GM21717 (cell line): ENCODE measurements at regions not wholly inside any gene's neighbourhood (a gene's known extent, or its start where the extent isn't known, plus 50 kb on each side); places are given as distances from the start of the nearest gene placed in this dataset.
"Not testable (repeated sequence)": the region's sequence is repeated elsewhere in the genome, so short reads cannot be mapped to it uniquely, and the experiment has no call there.

ENCODE experiments used
- ATAC-seq: cut with Tn5 transposase; IDR thresholded peaks from one replicate; pipeline ENCODE4 v1.9.1; 2021; ENCODE audit warnings: mild to moderate bottlenecking, moderate library complexity; ENCODE audit not compliant: unreplicated experiment

DNA sequence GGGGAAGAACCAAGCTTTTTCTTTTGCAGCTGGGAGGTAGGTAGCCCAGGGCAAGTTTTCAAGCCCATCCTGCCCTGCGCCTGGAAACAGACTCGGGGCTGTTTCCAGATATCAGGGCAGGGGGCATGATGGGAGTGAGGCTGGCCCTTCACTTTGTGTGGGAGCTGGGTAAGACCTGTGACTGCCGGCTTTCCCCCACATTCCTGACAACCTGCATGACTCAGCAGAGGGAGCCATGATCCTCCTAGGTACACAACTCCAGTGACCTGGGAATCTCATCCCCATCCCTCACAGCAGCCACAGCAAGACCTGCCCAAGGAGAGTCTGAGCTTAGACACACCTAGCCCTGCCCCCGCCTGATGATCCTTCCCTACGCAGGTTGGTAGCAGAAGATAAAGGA, 280.8 kb downstream of the SOX4 start:
- no peak for ATAC-seq

DNA sequence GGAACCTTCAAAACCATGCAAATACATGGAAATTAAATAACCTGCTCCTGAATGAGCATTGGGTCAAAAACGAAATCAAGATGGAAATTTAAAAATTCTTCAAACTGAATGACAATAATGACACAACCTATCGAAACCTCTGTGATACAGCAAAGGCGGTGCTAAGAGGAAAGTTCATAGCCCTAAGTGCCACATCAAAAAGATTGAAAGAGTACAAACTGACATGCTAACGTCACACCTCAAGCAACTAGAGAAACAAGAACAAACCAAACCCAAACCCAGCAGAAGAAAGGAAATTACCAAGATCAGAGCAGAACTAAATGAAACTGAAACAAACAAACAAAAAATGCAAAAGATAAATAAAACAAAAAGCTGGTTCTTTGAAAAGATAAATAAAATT, 283.5 kb downstream of the SOX4 start:
- ATAC-seq, result not testable (repeated sequence)

DNA sequence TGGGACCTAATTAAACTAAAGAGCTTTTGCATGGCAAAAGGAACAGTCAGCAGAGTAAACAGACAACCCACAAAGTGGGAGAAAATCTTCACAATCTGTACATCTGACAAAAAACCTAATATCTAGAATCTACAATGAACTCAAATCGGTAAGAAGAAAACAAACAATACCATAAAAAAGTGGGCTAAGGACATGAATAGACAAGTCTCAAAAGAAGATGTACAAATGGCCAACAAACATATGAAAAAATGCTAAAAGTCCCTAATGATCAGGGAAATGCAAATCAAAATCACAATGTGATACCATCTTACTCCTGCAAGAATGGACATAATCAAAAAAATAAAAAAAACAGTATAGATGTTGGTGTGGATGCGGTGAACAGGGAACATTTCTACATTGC, 286.7 kb downstream of the SOX4 start:
- not testable (repeated sequence) for ATAC-seq

DNA sequence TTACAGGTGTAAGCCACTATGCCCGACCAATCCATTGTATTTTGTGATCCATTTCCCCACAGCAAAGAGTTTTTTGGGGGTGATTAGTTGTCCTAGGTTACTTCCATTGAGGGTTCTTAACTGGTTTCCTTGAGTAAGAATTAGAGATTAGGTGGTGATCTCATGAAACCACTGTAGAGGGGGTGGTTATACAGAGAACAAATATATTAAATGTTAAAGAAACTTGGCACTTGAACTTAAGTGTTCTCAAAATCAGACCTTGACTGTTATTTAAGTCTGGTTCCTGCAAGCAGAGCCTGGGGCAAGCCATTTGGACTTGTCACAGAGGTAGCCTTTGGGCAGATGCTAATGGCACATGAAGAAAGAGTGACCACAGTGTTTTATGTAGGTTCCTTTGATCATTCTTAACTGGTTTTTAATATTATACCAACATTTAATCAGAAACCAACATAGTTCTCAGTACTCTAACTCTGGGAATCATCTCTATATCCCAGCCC, 288.5 kb downstream of the SOX4 start:
- ATAC-seq, result no peak

DNA sequence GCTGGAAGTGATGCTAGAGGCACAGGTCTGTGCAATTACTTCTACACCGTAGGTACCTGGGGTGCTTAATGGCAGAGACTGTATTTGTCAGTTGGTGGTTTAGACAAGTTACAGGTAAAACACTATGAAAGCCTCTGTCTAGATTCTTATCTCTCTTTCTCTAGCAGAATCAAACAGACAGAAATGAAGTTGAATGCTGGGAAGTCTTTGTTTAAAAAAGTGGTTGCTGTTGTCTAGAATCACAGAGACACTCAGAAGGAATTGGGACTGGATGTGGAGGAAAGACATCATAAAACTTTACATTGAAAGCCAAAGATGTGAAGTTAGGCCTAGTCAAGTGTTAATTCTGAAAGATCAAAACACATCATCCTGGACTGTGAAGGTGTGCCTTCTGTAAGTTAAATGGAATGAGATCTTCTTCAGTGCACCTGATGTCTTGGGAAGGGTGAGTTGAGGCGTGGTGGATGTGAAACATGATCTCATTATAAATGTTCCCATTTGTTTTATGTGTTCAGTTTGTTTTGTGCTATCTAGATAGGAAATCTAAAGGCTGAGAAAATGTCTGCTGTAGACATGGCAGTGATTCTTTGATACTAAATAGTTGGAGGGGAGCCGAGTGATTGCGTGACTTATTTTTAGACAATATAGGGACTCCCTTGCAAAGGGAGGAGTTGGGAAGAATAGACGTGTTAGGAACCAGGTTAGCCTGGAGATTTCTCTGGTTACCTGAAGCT, 290.2 kb downstream of the SOX4 start:
- no peak for ATAC-seq

DNA sequence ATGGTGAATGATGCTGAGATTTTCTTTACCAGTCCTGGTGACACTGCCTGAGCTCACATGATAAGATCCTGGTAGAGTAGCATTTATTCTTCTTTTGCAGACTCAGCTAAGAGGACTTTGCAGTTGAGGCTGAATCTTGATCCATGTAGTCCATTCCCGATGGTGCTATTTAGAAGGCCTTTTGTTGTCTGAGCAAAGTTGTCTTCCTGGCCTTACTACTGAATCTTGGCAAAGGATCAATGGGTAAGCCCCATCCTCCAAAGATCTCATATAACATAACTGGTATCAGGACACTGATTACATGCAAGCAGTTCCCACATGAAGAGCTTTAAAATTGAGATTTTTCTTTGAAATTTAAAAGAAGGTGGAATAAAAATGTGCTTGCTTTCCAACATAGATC, 291.6 kb downstream of the SOX4 start:
- ATAC-seq, result no peak

DNA sequence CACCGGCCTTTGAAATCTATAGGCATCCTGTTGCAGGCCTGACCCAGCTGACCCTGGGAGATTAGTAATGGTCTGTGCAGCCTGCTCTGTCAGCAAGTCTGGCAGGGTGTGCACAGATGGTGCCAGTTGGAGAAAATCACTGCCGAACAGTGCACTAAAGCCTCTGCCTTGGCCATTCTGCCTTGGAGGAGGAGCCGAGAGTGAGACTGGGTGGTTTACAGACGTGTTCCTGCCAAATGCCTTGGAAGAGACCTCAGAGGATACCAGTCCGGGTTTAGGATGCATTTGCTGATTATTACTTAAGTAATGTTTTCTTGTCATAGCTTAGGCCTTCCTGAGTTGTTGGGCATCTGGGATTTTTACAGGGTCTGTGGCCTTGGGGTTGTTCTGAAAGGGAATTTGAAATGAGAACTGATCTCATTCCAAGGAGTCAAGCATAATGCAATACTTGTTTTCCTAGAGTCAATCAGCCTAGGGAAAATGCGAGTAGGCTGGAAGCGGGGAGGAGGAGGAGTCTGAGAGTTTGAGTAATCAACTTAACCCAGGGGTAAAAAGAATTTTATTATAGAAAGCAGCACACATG, 292.1 kb downstream of the SOX4 start:
- ATAC-seq, result no peak

DNA sequence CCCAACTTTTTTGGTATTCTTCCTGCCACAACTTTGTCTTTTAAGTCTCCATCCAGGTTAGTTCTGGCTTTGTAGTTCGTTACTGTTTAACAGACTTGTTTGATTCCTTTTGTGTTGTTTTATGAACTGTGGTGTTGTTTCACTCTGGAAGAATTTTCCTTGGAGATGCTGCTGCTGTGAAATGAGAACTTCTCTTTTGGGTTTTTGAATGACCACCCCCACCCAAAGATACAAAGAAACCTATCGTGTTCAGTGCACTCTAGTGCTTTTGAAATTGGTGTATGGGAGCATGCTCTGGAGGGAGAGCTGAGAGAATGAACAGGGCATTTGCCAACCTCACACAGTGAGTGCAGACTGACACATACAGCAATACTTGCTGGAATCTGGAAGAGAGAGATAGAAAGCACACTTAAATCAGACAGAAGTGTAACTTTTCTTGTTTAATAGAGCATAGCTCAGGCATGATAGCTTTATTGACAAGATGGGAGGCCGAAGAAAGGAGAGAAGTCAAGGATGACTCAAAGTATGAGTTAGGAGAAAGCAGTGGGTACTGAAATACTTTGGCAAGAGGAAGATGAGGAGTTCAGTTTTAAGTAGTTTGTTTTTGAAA, 293.1 kb downstream of the SOX4 start:
- no peak for ATAC-seq

DNA sequence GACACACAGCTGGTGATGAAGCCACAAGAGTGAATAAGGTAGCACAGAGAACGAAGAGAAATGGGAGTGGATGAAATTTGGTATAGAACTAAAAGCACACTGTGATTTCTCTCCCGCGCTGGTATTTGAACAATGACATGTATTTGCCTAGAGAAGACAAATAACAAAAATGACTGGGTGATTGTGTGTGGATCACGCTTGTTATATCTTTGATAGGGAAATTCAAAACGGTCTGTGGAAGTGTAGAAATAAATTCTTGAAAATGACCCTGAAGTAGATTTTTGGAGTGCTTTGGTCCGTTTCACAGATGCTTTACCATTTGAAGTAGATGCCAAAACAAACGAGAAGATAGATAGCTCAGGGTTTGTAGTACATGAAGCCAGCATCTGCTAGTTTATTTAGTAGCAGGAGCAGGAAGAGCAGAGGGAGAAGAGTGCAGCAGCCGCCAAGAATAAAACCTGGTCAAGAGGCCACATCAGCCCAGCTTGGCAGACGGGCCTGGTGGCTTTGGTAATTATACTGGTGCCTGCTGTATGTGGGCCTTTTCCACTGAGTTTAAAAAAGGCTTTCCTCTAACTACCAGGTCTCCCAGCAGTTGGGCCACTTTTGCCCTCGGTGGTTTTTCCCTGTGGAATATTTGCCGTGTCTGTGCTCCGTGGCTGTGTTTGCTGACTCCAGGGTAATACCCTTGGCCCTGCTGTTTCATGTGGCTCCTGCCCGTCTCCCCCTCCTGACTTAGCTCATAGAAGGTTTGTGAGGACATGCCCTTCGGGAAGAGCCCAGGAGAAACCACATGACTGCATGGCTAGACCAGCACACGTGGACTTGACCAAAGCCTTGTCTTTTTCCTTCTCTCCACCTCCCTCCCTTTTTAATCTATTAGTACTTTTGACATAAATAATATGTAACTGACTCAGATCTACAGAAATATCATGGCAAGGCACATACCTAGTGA, 294.0 kb downstream of the SOX4 start:
- no peak for ATAC-seq

DNA sequence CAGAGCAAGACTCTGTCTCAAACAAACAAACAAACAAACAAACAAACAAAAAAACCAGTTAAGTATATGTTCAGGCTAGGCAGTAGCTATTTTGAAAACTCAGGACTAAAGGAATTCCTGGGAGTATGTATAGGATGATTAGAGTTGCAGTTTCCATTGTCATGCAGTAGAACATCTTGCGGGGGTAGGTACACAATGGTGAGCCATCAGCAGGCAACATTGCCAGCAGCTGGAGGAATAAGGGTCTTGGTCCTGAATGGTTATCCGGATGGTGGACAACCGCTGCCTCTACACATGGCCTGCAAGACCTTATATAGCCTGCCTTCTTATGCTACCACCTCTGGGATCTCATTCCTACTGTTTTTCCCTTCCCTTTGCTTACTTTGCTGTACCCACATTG, 297.5 kb downstream of the SOX4 start:
- ATAC-seq, result no peak

DNA sequence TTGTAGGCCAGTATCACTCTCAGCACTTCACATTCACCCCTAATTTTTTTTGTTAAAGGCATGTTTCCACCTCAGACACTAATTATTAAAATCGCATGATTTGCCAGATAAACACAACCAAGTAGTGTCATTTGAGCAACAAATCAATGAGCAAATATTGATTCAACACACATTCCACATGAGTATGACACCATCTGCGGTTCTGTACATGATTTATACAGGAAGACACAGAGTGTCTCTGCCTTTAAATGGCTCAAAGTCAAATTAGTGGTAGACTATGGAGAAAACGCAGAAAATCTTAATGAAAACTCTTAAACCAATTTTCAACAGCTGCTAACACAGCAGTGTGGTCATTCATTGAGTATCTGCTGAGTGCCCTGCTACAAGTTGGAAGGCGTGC, 300.2 kb downstream of the SOX4 start:
- ATAC-seq, result no peak

DNA sequence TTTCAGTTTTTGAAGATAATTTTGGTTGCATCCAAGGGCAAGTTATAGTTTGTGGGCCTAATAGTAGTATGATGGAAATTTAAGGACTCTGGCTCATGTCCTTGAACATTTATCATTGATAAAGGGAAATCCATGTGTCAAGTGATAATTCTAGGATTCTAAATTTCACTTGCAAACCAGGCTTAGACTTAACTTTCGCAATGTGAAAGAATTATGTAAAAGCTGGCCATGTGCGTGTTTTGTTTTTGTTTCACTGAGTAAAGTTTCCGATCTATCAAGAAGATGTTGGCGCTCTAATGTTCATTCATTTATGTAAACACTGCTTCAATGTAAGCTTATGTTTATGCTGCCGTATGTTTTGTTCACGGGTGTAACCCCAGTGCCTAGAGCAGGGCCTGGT, 302.0 kb downstream of the SOX4 start:
- ATAC-seq, result no peak

DNA sequence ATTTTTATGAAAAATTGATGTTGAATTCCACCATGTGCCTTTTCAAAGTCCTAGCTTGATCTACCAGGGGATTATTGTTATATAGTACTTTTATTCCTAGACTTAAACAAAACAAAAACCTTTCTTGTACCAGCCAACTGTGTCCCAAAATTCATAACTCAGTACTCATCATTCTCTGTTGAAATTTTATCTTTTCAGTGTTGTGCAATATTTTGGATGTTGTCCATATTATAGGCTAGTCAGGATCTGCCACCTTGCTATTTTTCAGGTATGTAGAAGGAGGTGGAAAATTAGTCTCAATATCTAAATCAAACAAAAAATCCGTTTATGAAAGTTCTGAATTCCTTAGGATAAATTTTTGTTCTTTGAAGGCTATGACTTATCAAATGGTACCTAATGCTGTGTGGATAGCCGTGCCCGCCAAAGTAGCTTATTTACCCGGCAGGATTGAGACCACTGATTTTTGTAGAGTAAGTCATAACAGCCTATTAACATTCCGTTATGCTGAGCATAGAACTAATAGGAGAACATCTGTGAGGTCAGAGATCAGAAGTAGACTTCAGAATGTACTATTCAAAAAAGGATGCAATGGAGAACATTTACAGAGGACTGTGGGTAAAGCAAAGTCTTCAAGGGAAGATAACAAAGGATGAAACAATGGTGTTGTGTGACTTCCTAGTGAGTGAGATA, 304.7 kb downstream of the SOX4 start:
- no peak for ATAC-seq

DNA sequence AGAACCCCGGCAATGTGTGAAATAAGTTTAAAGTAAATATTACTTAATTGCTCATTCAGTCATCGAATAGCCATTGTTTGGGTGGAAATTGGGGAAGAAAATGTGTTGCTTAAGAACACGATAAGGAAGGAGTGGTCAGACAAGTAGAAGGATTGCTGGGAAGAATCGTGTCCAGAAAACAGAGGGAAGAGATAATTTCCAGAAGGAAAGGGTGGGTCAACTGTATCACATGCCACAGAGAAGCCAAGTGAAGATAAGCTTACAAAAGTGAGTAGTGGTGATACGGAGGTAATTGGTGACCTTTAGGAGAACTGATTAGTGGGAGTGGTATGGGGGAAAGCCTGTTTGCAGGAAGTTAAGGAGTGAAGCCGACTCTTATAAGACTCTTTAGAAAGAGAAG, 306.2 kb downstream of the SOX4 start:
- ATAC-seq, result no peak

DNA sequence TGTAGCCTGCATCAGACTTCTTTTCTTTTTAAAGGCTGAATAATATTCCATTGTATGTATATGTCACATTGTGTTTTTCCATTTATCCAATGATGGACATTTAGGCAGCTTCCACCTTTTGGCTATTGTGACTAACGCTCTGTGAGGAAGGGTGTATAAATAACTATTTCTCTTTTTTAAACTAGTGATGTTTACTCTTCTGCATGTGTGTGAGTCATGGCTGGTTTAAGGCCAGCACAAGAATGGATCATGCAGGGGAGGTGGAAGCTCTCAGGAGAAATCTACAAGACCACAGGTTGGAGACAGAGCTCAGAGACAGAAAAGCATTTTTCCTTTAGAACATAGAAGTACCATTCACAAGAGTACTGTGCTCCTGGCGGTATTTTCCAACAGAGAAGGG, 307.2 kb downstream of the SOX4 start:
- ATAC-seq, result no peak

DNA sequence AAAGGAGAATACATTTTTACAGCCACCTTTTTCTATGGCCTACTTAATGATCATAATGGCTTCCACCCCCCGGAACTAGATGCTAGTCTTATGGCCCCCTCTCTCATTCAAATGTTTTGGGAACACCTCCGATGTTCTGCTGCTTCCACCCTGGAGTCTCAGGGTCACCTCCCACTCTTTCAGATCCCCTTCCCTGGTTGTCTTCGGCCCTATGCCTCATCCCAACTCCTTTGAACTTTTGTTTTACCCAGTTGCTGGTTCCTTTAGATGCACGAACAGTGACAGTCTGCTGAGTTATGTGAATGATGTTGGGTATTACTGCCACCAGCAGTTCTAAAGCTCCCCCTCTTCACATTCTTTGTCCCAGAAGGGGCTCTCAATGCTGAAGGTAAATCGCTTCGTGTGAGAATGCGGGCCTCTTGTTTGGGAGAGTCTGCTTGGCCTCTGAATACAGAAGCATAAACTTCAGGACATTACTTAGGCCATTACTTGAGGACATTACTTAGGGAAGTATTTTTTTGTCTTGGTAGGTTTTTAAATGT, 309.1 kb downstream of the SOX4 start:
- ATAC-seq, result no peak

DNA sequence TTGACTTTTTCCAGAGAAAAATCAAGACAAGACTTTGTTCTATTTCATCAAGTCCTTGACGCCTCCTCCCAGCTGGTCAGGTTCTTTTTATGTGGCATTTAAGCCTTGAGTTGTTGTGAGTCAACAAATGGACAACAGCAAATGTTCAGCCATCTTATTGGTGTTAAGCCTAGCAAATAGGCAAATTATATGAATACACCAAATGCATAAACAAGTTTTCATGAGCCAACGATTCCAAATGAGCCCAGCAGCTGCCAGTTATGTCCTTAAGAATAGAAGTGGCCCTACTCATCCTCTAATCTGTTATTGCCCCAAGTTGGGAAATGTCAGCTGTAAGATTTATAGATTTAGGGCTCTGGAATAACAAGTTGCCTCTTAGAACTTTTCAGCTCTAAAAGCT, 312.0 kb downstream of the SOX4 start:
- no peak for ATAC-seq

DNA sequence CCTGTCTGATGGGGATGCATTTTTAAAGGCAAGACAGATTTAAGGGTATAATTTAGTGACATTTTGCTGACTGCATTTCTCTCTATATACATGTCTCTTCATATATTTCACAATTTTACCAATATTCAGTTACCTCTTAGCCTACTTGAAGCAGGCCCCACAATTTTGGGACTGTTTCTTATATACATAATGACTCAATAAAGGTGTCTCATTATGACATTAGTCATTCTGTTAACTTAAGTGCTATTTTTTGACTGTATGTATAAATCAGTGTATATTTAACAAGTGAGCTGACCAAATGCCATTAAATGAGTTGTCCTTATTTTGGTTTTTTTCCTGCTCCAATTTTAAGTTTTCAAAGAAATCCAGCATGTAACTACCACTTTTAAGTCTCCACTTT, 313.3 kb downstream of the SOX4 start:
- no peak for ATAC-seq

DNA sequence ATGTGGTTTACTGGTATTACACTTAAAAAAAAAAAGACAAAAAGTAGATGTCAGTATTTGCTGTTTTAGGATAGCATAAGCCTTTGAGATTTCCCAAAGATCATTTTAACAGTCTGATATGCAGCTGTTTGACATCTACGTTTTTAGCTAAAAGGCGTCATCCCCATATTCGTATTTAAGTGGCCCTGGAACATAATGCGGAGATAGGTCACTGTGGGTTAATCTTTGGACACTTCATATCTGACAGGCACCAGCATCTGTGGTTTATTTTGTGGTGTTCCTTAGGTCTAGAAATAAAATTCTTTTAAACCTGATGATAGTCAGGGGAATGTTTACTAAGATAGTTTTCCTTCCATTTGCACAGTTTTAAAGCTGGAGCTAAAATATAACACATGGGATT, 313.7 kb downstream of the SOX4 start:
- no peak for ATAC-seq

DNA sequence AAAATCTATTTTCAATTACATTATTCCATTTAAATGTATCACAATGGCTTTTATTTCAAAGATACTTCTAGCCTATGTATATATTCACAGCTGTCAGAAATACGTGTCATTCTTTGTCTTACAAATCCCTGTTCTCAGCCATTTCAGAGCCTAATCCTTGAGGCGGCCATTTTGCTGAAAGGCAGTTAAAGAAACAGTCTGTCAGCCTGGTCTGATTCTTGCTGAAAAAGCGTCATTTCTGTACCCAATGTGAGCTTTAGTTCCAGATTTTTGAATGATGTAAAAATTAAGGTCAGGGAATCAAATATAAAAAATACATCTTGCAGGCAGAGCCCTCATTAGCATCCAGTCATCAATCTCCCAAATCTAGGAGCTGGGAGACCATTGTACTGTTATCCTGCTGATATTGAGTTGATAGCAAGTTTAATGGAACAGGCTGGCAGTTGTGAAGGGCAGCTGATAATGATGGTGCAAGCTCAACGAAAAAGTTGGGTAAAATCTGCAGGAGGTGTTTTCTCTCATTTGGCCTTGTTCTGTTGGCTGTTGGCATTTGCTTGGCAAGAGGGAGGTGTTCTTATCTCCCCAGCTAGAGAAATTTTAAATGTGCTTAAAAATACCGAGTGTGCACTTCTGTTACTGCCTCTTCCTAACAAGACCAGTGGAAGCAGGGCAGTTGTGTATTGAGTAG, 314.8 kb downstream of the SOX4 start:
- ATAC-seq, result no peak
